ENCODE measurements at regions not wholly inside any gene's neighbourhood (a gene's known extent, or its start where the extent isn't known, plus 50 kb on each side); places are given as distances from the start of the nearest gene placed in this dataset.
A peak's percentile ranks its signal among the peaks of the same experiment; 100 is the strongest.

- H2BK15ac ChIP-seq (ENCODE audit: low read length), result no peak overlapping the region
- FAIRE-seq (no peak), DNase-seq (ENCODE audit: low read depth in 1 of 2, low spot score in 2 of 2) (peak in 1 of 2 experiments; percentile 35)
- no peak overlapping the region for H4K91ac ChIP-seq (replicated peaks; ENCODE audit: insufficient read length, low read length)
- no peaks in the 10 kb centered on the region for H3K23me2 ChIP-seq (ENCODE audit: low read depth, low read length)
- H2AFZ ChIP-seq (ENCODE audit: low read length), result peak overlapping the region; percentile 97; the same call in 1 of the 2 replicates
- WGBS, 2 experiments (ENCODE audit: extremely low coverage in 1 of 2, insufficient coverage in 1 of 2, insufficient read length in 1 of 2, insufficient replicate concordance in 2 of 2, low coverage in 1 of 2, low lambda C conversion rate in 2 of 2, missing lambda C conversion rate in 1 of 2), result 94% methylated on average over 19 of the region's 19 CpGs; no CpG with 5 or more reads in 1 of the 2 experiments
- peak overlapping the region; percentile 36; the same call in 1 of the 2 replicates for H4K8ac ChIP-seq (ENCODE audit: extremely low read depth, insufficient read depth, low read length)
- peak; percentile 50; the same call in 1 of the 2 replicates for TF ChIP-seq KDM1A (IDR thresholded peaks at IDR 0.05; ENCODE audit: borderline replicate concordance, low read length)
- no peak for TF ChIP-seq RBBP5 (IDR thresholded peaks at IDR 0.05; ENCODE audit: borderline replicate concordance, low read depth, low read length)
- ChIA-PET CTCF (ENCODE audit: partially characterized antibody) (interaction anchor here (0.6 to 7.9 kb wide), 17 partner anchors 9 to 1209 kb away, joined by 3 to 144 read pairs (median 4); partner anchors contain the start of genes SYTL3 and TAGAP), POLR2A (ENCODE audit: partially characterized antibody) (interaction anchor here (0.7 to 1.9 kb wide), 4 partner anchors 20 to 108 kb away, joined by 3 to 4 read pairs (median 4); partner anchors contain the start of gene RSPH3)
- no peak overlapping the region for H3K23ac ChIP-seq (ENCODE audit: insufficient read length)
- H3K27ac ChIP-seq (ENCODE audit: low read depth, low read length), result no peak overlapping the region
- no peaks in the 10 kb centered on the region for H3K9me3 ChIP-seq (ENCODE audit: insufficient read depth in 2 of 2, low read depth in 1 of 2, low read length in 1 of 2)
- no peaks in the 10 kb centered on the region for H3K79me2 ChIP-seq (ENCODE audit: control insufficient read depth in 1 of 2, insufficient read depth in 2 of 2, low read length in 2 of 2)
- no peaks in the 10 kb centered on the region for H3K79me1 ChIP-seq (ENCODE audit: low read depth, low read length)
- no peak overlapping the region for H3K18ac ChIP-seq (ENCODE audit: extremely low read depth, low read length)
- H2BK120ac ChIP-seq (replicated peaks; ENCODE audit: low read depth, low read length), result no peak overlapping the region
- no peak overlapping the region for H3K9ac ChIP-seq (replicated peaks in 1 of 4; ENCODE audit: extremely low read depth in 1 of 4, low read depth in 3 of 4, low read length in 3 of 4)
- no peak overlapping the region for H2BK12ac ChIP-seq (ENCODE audit: low read depth, low read length)
- 0 out of 2 replicates have a peak overlapping the region, but pooled peaks have one; percentile 49 for H2AK5ac ChIP-seq (ENCODE audit: low read depth, low read length)
- H3K4me1 ChIP-seq (replicated peaks in 1 of 4; ENCODE audit: control insufficient read depth in 3 of 4, insufficient read depth in 4 of 4, low read length in 3 of 4), result peaks cover 1 to 4% (median 2%) of the 10 kb centered on the region in 4 experiments; a peak in 6 of 7 replicates
- H3K4me2 ChIP-seq (ENCODE audit: insufficient read depth in 1 of 2, low read depth in 2 of 2, low read length in 2 of 2), result no peak overlapping the region
- no peaks in the 10 kb centered on the region for H3K36me3 ChIP-seq (ENCODE audit: control insufficient read depth in 2 of 4, insufficient read depth in 4 of 4, low read length in 3 of 4)
- H3K4me3 ChIP-seq (ENCODE audit: extremely low read depth in 1 of 4, insufficient read depth in 2 of 4, low read depth in 3 of 4, low read length in 4 of 4), result no peak overlapping the region
- no peak overlapping the region for H4K5ac ChIP-seq (ENCODE audit: insufficient read length, low read depth, low read length)
- no peak overlapping the region for H3K4ac ChIP-seq (replicated peaks; ENCODE audit: insufficient read length, low read depth, low read length)
- H4K20me1 ChIP-seq (replicated peaks in 1 of 2; ENCODE audit: control insufficient read depth in 1 of 2, insufficient read depth in 2 of 2, low read length in 2 of 2), result no peaks in the 10 kb centered on the region
- H3K56ac ChIP-seq (replicated peaks; ENCODE audit: insufficient read length, low read depth, low read length), result no peak overlapping the region
- H2BK20ac ChIP-seq (ENCODE audit: low read length), result no peak overlapping the region
- no peak overlapping the region for H3K14ac ChIP-seq (ENCODE audit: insufficient read length)
- H3K27me3 ChIP-seq (replicated peaks in 1 of 4; ENCODE audit: control insufficient read depth in 3 of 4, extremely low read depth in 1 of 4, insufficient read depth in 3 of 4, low read length in 3 of 4), result no peaks in the 10 kb centered on the region; a peak in 1 of 7 replicates
- no peak overlapping the region for H2BK5ac ChIP-seq (ENCODE audit: low read depth, low read length)
Measured at GRCh38 chr6:159107451-159108260, 61.5 kb upstream of the FNDC1 start.

All from H1 (cell line).